ENCODE measurements at regions not wholly inside any gene's neighbourhood (a gene's known extent, or its start where the extent isn't known, plus 50 kb on each side); places are given as distances from the start of the nearest gene placed in this dataset.

DNA sequence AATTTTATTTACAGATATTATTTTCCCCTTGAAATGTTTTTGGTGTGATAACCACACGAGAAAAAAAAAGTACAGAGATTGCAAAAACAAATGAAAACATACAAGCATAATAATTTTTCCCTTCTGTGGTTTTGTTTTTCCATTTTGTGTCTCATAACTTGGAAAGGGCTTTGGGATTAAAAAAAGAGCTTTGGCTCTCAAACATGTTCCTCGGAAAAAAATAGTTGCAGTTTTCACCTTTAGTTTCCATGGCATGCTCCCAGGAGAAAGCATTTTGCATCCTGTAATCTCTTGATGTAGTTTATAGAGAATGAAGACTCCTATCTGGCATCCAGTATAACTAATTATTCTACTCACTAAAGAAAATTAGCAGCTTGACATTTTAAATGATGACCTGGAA, 362.1 kb upstream of the PDGFD start:
- Histone ChIP-seq H3K9me2 (ENCODE audit: insufficient read depth, low read length) (no peaks in the 10 kb centered on the region), H3K36me3 (ENCODE audit: insufficient read depth, low read length) (no peaks in the 10 kb centered on the region), H3K4me2 (ENCODE audit: low read length) (no peak overlapping the region), H3K79me2 (ENCODE audit: insufficient read depth, low read depth, low read length) (no peaks in the 10 kb centered on the region), H2AFZ (ENCODE audit: low read length) (no peak overlapping the region), H3K4me1 (ENCODE audit: insufficient read depth, low read length, poor library complexity, severe bottlenecking) (no peaks in the 10 kb centered on the region), H4K20me1 (ENCODE audit: insufficient read depth, low read length) (no peaks in the 10 kb centered on the region), H3K9me3 (ENCODE audit: low read length) (no peaks in the 10 kb centered on the region), H3K4me3 (ENCODE audit: low read depth, low read length, poor library complexity, severe bottlenecking) (no peak overlapping the region), H3K27ac (ENCODE audit: low read depth, low read length, poor library complexity, severe bottlenecking) (no peak overlapping the region)
- BruUV-seq (replicated peaks), result no TSS peak
- ChIA-PET CTCF (ENCODE audit: unreplicated experiment) (no interaction called here), POLR2A (no interaction called here)
- DNase-seq (ENCODE audit: low spot score), result no peak
- no peak for TF ChIP-seq CTCF (conservative IDR thresholded peaks at IDR 0.05; ENCODE audit: low read length)
- TF ChIP-seq EZH2phosphoT487 (IDR thresholded peaks at IDR 0.05; ENCODE audit: borderline replicate concordance, low read depth, low read length), result no peak
- intact Hi-C loops (cut with micrococcal nuclease; ENCODE audit: unreplicated experiment), result no loop called here

GRCh38 chr11:104525416-104525815, 361.5 kb upstream of the PDGFD start:
- H4K20me1 ChIP-seq (ENCODE audit: insufficient read depth, low read length), result no peaks in the 10 kb centered on the region
- H3K4me3 ChIP-seq (ENCODE audit: low read depth, low read length, poor library complexity, severe bottlenecking), result no peak overlapping the region
- TF ChIP-seq CTCF (conservative IDR thresholded peaks at IDR 0.05; ENCODE audit: low read length), result no peak
- TF ChIP-seq EZH2phosphoT487 (IDR thresholded peaks at IDR 0.05; ENCODE audit: borderline replicate concordance, low read depth, low read length), result no peak
- DNase-seq (ENCODE audit: low spot score), result no peak
- intact Hi-C loops (cut with micrococcal nuclease; ENCODE audit: unreplicated experiment), result no loop called here
- H3K4me2 ChIP-seq (ENCODE audit: low read length), result no peak overlapping the region
- H3K79me2 ChIP-seq (ENCODE audit: insufficient read depth, low read depth, low read length), result no peaks in the 10 kb centered on the region
- H3K9me3 ChIP-seq (ENCODE audit: low read length), result no peaks in the 10 kb centered on the region
- no peaks in the 10 kb centered on the region for H3K4me1 ChIP-seq (ENCODE audit: insufficient read depth, low read length, poor library complexity, severe bottlenecking)
- no peaks in the 10 kb centered on the region for H3K9me2 ChIP-seq (ENCODE audit: insufficient read depth, low read length)
- no TSS peak for BruUV-seq (replicated peaks)
- no peak overlapping the region for H2AFZ ChIP-seq (ENCODE audit: low read length)
- ChIA-PET CTCF (ENCODE audit: unreplicated experiment) (no interaction called here), POLR2A (interaction anchor here (1.4 kb wide), 1 partner anchor 13 kb away, joined by 3 read pairs; no protein-coding TSS in a partner anchor)
- no peak overlapping the region for H3K27ac ChIP-seq (ENCODE audit: low read depth, low read length, poor library complexity, severe bottlenecking)
- no peaks in the 10 kb centered on the region for H3K36me3 ChIP-seq (ENCODE audit: insufficient read depth, low read length)

- no peak for DNase-seq (ENCODE audit: low spot score)
- Histone ChIP-seq H3K79me2 (ENCODE audit: insufficient read depth, low read depth, low read length) (no peaks in the 10 kb centered on the region), H3K36me3 (ENCODE audit: insufficient read depth, low read length) (no peaks in the 10 kb centered on the region), H2AFZ (ENCODE audit: low read length) (no peak overlapping the region), H3K27ac (ENCODE audit: low read depth, low read length, poor library complexity, severe bottlenecking) (no peak overlapping the region), H3K4me2 (ENCODE audit: low read length) (no peak overlapping the region), H3K9me3 (ENCODE audit: low read length) (no peaks in the 10 kb centered on the region), H4K20me1 (ENCODE audit: insufficient read depth, low read length) (no peaks in the 10 kb centered on the region), H3K4me3 (ENCODE audit: low read depth, low read length, poor library complexity, severe bottlenecking) (no peak overlapping the region), H3K4me1 (ENCODE audit: insufficient read depth, low read length, poor library complexity, severe bottlenecking) (no peaks in the 10 kb centered on the region), H3K9me2 (ENCODE audit: insufficient read depth, low read length) (no peaks in the 10 kb centered on the region)
- BruUV-seq (replicated peaks), result no TSS peak
- intact Hi-C loops (cut with micrococcal nuclease; ENCODE audit: unreplicated experiment), result no loop called here
- TF ChIP-seq EZH2phosphoT487 (IDR thresholded peaks at IDR 0.05; ENCODE audit: borderline replicate concordance, low read depth, low read length) (no peak), CTCF (conservative IDR thresholded peaks at IDR 0.05; ENCODE audit: low read length) (no peak)
- POLR2A ChIA-PET, result interaction anchor here (1.1 to 1.4 kb wide), 2 partner anchors 10 to 12 kb away, joined by 3 read pairs; no protein-coding TSS in a partner anchor
- CTCF ChIA-PET (ENCODE audit: unreplicated experiment), result no interaction called here
Observed at GRCh38 chr11:104524254-104524653, 360.3 kb upstream of the PDGFD start.
